GM12874 (cell line): ENCODE measurements at regions not wholly inside any gene's neighbourhood (a gene's known extent, or its start where the extent isn't known, plus 50 kb on each side); places are given as distances from the start of the nearest gene placed in this dataset.

Experiments
- TF ChIP-seq, protein P1 (sequence below): IDR thresholded peaks from 2 replicates; pipeline ENCODE4 v1.5.1; 2011; ENCODE audit warnings: low read depth, mild to moderate bottlenecking, control low read depth, low read length, moderate library complexity; ENCODE audit not compliant: insufficient read depth

DNA sequence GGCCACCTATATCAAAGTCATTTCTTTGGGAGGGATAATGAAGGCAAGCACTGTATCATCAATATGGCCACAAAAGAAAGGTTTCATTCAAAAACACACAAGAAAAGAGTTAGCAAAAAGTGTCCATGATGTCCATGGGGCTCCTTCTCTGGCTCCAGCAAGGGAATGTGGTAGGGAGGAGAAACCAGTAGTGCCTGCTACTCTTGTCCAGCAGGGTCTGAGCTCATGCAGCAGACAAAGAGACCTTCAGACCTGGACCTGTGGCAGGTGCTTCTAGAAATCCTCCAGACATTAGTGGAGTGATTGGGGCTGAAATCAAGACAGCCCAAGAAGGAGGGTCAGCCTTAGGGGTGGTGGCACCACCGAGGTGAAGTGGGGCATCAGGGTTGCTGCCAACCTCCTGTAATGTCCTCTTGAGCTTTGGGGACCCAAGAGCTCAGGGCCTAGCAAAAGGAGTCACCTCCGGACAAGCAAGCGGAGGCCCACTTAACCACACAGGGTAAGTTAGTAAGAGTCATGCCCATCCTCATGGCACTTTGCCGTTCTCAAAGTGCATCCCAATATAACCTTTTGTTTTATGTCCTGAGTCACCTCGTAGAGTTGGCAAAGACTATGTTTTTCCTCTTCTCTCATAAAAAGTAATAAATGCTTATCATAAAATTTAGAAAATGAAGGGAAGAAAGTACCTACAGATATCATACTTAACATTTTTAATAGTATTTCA is 112.6 kb upstream of the YPEL5 start:
- TF ChIP-seq, protein P1, sequence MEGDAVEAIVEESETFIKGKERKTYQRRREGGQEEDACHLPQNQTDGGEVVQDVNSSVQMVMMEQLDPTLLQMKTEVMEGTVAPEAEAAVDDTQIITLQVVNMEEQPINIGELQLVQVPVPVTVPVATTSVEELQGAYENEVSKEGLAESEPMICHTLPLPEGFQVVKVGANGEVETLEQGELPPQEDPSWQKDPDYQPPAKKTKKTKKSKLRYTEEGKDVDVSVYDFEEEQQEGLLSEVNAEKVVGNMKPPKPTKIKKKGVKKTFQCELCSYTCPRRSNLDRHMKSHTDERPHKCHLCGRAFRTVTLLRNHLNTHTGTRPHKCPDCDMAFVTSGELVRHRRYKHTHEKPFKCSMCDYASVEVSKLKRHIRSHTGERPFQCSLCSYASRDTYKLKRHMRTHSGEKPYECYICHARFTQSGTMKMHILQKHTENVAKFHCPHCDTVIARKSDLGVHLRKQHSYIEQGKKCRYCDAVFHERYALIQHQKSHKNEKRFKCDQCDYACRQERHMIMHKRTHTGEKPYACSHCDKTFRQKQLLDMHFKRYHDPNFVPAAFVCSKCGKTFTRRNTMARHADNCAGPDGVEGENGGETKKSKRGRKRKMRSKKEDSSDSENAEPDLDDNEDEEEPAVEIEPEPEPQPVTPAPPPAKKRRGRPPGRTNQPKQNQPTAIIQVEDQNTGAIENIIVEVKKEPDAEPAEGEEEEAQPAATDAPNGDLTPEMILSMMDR = no peak

DNA sequence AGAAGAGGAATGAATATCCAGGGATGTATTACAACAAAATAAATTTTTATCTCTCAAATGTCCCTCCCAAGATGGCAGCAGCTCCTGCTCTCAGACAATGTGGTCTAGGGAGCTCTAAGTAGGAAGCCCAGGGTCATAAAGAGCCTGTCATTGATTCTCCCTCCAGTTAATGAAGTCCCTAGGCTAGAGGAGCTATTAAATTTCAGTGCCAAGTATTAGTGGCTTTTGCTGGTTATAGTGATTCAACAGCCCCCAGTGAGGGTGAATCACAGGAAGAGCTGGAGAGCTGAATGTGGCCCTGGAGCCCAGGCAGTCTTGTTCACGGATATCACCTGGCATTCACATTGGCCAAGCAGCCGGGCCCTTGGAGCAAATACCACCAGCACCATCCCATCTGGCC is 109.8 kb upstream of the YPEL5 start:
- TF ChIP-seq, protein P1 = no peak

DNA sequence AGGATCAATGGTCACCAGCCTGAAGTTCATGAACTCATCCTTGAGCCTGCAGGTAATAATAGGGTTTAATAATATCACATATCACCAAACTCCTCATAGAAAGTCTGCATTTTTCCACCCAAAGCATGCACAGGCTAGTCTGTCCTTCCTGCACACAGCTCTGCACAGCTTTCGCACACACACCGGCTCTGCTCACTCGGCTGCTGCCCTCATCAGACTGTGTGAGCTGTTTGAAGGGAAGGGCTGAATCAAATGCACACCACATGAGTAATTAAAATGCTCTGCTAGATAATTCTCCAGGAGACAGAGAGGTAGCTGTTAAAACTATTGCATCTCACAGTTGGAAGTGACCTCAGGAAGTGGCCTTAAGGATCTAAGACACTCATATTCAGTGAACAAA is 108.4 kb upstream of the YPEL5 start:
- TF ChIP-seq, protein P1 = no peak

DNA sequence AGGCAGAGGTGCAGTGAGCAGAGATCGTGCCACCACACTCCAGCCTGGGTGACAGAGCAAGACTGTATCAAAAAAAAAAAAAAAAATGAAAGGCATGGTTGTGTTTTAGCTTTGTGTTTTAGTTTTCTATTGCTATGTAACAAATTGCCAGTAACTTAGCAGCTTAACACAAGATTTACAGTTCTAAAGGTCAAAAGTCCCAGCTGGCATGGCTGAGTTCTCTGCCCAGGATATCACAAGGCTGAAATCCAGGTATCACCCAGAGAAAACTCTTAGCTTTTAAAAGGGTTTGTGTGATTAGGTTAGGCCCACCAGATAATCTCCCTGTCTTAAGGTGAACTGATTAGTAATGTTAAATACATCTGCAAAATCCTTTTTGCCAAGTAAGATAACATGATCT is 107.7 kb upstream of the YPEL5 start:
- TF ChIP-seq, protein P1 = no peak

DNA sequence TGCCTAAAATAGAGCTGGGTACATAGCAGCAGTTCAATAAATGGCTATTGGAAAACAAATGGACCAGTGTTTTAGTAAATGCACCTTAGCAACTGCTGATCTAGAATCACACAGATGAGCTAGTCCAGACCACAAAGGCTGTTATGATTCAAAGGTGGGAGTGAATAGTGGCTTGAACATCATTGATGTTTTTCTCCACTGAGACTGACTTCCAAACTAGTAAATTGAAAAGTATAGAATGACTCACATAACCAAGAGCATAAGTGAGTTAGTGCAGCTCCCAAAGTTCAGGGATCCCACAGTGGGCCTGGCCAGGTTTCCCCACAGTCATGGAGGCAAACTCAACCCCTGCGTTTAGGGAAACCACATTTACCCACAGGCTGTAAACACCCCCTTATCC is 106.7 kb upstream of the YPEL5 start:
- TF ChIP-seq, protein P1 = no peak

DNA sequence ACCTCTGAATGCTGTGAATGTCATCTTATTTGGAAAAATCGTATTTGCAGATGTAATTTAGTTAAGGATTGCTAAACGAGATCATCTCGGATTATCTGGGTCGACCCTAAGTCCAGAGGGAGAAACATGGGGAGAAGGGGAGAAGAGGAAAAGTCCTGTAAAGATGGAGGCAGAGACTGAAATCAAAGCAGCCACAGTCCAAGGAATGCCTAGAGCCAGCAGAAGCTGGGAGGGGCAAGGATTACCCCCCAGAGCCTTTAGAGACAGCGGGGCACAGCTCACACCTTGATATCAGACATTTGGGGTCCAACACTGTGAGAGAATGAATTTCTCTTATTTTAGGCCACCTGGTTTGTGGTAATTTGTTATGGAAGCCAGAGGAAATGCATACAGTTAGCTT is 104.9 kb upstream of the YPEL5 start:
- TF ChIP-seq, protein P1 = no peak

DNA sequence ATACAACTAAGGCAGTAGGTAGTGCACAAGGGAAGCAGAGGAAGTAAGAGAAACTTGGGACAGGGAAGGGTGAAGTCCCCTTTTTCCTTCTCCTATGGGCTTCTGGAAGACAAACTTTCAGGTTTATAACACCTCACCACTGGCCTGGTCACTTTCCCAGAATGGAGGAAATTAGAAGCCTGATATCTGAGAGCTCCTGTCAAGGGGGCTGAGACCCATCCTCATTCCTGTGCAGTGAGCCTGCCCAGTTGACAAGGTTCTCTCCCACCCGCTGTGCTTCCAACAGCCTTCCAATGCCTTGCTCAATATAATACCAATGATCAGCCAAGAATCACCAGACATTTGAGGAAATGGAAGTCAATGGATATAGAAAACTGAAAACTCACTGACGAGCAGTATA is 100.4 kb upstream of the YPEL5 start:
- TF ChIP-seq, protein P1 = no peak

DNA sequence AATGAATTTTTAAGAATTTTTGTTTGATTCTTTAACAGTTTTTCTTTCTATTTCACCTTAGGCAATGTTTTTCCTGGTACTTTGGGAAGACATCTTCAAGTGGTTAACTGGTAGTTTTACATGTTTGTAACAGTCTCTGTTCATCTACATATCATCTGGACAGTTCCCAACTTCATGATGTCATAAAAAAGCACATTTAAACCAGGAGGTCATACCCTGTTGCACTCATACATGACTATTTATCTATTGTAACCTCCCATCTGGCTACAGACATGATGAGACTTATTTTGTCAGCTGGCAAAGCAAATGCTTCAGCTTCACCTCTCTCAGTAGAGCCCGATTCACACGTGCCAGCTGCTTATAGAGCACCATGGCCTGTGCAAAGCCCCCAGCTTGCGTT is 99.8 kb upstream of the YPEL5 start:
- TF ChIP-seq, protein P1 = no peak
